ENCODE measurements at regions not wholly inside any gene's neighbourhood (a gene's known extent, or its start where the extent isn't known, plus 50 kb on each side); places are given as distances from the start of the nearest gene placed in this dataset.

- Histone ChIP-seq H3K9ac (ENCODE audit: insufficient read depth in 1 of 2, low read depth in 2 of 2, low read length in 2 of 2) (no peak overlapping the region), H4K20me1 (replicated peaks; ENCODE audit: control insufficient read depth, insufficient read depth, low read length) (no peaks in the 10 kb centered on the region), H3K79me2 (ENCODE audit: control insufficient read depth, insufficient read depth, low read length) (no peaks in the 10 kb centered on the region), H3K4me3 (no peak overlapping the region), H3K9me1 (ENCODE audit: control insufficient read depth, insufficient read depth, low read length) (no peaks in the 10 kb centered on the region), H3K27ac (ENCODE audit: extremely low read depth, low read depth, low read length) (no peak overlapping the region), H2AFZ (ENCODE audit: low read depth, low read length) (no peak overlapping the region), H3K9me3 (replicated peaks; ENCODE audit: control insufficient read depth, insufficient read depth, low read depth, low read length) (no peaks in the 10 kb centered on the region), H3K4me1 (replicated peaks in 1 of 2; ENCODE audit: control insufficient read depth in 2 of 2, insufficient read depth in 2 of 2, low read length in 2 of 2) (peaks cover 4 to 15% of the 10 kb centered on the region in 2 experiments; a peak in 4 of 5 replicates), H3K27me3 (ENCODE audit: control insufficient read depth in 2 of 2, insufficient read depth in 2 of 2, low read length in 2 of 2) (no peaks in the 10 kb centered on the region; a peak in 1 of 5 replicates), H3K4me2 (ENCODE audit: insufficient read depth, low read length) (no peak overlapping the region), H3K36me3 (ENCODE audit: control insufficient read depth, insufficient read depth, low read length) (no peaks in the 10 kb centered on the region)
- intact Hi-C loops (cut with micrococcal nuclease) (no loop called here), in situ Hi-C loops (cut with MboI) (no loop called here)
- BruUV-seq (replicated peaks): no TSS peak
- WGBS (ENCODE audit: insufficient coverage, low coverage, missing lambda C conversion rate): 18% methylated on average over 4 of the region's 4 CpGs
- ChIA-PET CTCF (ENCODE audit: low intra/inter-chr PET ratio) (no interaction called here), POLR2A (interaction anchor here (1.1 kb wide), 1 partner anchor 25 kb away, joined by 3 read pairs; no protein-coding TSS in a partner anchor)
- ATAC-seq (no peak), FAIRE-seq (no peak), DNase-seq (ENCODE audit: extremely low read depth in 1 of 4, low spot score in 3 of 4) (no peak)
- no peak for TF ChIP-seq KLF6 (CRISPR knock-in tag; IDR thresholded peaks at IDR 0.05; ENCODE audit: borderline replicate concordance)
- no peak for TF ChIP-seq BMI1 (IDR thresholded peaks at IDR 0.05; ENCODE audit: low read length)
- no peak for TF ChIP-seq CREB5 (CRISPR knock-in tag; IDR thresholded peaks at IDR 0.05)
- TF ChIP-seq HOMEZ (CRISPR knock-in tag; IDR thresholded peaks at IDR 0.05): no peak
- TF ChIP-seq ILK (tag; IDR thresholded peaks at IDR 0.05; ENCODE audit: borderline replicate concordance, low read depth): no peak
- TF ChIP-seq WHSC1 (IDR thresholded peaks at IDR 0.05; ENCODE audit: low read length): no peak
- no peak for TF ChIP-seq RB1 (IDR thresholded peaks at IDR 0.05; ENCODE audit: low read depth)
- no peak for TF ChIP-seq NELFE (IDR thresholded peaks at IDR 0.05; ENCODE audit: insufficient read depth, insufficient read length)
- TF ChIP-seq BDP1 (IDR thresholded peaks at IDR 0.05; ENCODE audit: insufficient read depth, insufficient read length): no peak
- no peak for TF ChIP-seq NCOR1 (IDR thresholded peaks at IDR 0.05)
- TF ChIP-seq ZNF184 (CRISPR knock-in tag; IDR thresholded peaks at IDR 0.05): no peak
- TF ChIP-seq ZNF75A (CRISPR knock-in tag; IDR thresholded peaks at IDR 0.05): no peak
- no peak for TF ChIP-seq ZFP1 (CRISPR knock-in tag; IDR thresholded peaks at IDR 0.05)
- TF ChIP-seq USF2 (CRISPR knock-in tag; IDR thresholded peaks at IDR 0.05): no peak
- TF ChIP-seq ZNF740 (CRISPR knock-in tag; IDR thresholded peaks at IDR 0.05): no peak
- no peak for TF ChIP-seq ZNF740 (tag; IDR thresholded peaks at IDR 0.05)
- TF ChIP-seq KLF16 (IDR thresholded peaks at IDR 0.05): no peak
Observed at GRCh38 chr1:59015708-59016107, 231.9 kb upstream of the JUN start.
